CD4-positive, alpha-beta T cell treated with Interleukin-1 beta for 1 hour (primary cell): ENCODE measurements at regions not wholly inside any gene's neighbourhood (a gene's known extent, or its start where the extent isn't known, plus 50 kb on each side); places are given as distances from the start of the nearest gene placed in this dataset.

ENCODE experiments used
- DNase-seq, 2 donors: peaks; one replicate each; pipeline ENCODE4 v3.0.0-alpha.2; 2020 to 2022

DNA sequence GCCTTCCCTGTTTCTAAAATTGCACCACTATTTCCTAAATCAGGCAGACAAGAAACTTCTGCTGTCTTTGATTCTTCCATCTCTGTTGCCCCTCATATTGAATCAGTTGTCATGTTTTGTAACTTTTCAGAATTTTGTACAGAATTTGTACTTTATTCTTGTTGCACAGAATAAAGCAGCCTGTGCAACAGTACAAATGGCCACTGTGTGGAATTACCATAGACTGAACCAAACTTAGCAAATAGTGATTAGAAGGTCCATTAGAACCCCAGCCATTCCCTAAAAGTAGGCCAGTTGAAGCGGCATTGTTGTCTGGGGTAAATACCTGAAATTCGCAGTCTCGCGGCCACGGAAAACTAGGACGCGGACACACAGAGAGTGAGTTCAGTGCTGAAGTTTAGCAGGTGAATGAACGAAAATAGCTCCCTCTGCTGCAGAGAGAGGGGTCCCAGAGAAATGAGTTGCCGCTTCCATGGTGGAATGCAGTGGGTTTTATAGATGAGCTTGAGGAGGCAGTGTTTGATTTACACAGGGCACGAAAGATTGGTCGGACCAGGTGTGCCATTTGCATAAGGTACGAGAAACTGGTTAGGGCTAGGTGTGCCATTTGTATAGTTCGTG, 71.8 kb downstream of the C4orf33 start:
- no peak for DNase-seq

DNA sequence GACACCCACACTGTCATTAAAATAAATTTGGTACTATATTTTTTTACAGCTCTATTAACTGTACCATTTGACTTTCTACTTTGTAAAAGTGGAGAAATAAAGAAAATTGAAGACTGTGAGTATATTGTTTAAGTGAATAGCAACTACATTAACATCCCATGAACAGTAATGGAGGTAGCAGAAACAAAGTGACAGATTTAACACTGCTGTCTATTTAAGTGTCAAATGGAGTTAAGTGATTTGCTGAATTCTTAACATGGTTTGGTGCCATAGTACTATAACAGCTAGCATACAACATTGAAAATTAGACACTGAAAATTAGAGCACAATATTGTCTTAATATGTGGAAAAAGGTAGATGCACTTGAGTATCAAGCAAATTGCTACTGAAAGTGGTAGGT, 76.2 kb downstream of the C4orf33 start:
- no peak for DNase-seq

DNA sequence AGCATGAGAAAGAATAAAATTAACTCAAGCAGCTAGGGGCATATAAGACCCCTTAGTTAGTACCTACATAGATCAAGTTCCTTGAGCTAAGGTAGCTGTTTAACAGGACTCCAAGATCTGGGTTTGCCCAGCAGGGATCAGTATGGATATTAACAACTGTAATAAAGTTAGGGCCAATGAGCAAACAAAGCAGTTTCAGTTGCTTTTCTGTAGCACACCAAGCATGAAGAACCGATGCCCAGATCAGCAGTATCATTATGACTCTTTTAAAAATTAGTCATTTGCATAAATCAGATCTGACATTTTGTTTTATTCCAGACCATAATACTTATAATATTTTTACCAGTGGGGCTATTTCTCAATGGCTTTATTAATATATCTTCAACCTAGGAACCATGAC, 80.9 kb downstream of the C4orf33 start:
- DNase-seq, result no peak

DNA sequence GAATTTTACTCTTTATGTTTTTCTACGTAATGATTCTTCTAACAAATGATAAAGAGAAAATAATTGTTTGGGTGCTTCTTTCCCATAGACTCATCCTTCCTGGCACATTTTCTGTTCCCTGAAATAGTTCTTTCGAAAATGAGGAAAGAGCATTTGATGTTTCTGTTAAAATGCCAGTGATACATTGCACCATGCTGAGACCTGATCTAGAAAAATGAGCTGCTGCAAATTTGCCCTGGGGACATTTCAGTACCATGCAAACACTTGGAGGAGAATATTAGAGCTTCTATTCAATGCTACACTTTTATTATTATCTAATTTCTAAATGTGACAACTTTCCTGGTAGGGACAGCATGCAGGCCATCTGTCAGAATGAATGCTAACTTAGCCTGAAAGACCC, 83.3 kb downstream of the C4orf33 start:
- DNase-seq, result no peak

DNA sequence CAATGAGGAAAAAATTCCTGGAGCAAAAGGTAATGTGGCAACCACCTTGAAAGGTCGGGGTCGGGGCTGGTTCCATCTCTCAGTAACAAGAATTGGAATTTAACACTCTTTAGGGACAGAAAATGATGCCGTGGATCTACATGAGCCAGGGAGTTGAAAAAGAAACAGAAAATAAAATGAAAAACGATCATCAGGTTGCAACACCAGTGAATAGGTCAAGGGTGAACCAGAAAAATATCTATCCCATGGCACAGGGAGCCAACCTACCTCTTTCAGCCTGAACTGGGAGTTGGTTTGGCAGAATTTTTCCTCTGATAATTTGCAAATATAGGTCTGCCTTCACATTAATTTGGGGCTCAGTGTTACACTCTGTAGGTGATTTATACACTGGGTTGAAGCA, 93.7 kb downstream of the C4orf33 start:
- DNase-seq, result no peak

DNA sequence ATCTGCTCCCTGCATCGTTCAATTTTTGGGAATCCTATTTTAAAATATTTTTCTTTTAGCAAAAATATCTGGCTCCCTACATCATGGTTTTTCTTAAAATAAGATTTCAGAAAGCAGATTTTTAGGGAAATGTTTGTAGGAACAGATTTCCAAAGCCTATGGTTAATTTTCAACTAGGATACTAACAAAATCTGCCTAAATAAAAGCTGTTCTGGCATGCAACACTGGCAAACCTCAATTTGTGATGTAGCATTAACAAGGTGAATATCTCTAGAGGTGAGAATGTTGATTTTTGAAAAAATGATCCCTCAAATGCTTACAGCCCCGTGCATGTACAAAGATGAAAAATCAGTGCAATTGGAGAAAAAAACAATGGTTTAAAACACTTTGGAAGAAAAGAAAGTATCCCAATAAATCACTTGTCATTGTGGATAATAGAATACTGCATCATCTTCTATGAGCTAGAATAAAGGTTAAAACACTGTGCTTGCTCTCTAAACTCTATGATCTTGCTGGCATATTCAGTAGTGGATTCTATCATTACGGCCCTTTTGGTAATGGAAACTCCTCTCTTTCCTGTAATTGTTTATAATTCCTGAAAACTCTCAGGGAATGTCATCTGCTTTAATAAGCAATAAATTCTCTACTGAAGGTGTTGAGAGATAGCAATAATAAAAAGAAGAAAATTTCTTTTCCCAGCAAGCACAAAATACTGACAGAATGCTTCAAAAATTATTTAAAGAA, 97.6 kb downstream of the C4orf33 start:
- no peak for DNase-seq

DNA sequence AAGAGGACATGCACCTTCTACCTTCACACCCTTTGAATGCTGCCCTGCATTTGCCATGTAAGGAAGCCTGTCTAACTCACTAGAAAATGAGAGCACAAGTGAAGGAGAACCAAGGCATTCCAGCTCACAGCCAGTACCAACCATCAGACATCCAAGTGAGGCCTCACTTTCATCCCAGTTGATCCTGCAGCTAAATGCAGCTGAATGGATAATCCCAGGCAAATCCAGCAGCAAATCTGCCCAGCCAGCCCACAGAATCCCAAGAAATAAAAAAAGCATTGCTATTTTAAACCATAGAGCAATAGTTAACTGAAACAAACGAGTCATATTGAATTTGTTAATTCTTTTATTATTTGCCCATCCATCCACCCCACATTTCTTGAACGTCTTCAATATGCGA, 112.5 kb downstream of the C4orf33 start:
- DNase-seq, result no peak

DNA sequence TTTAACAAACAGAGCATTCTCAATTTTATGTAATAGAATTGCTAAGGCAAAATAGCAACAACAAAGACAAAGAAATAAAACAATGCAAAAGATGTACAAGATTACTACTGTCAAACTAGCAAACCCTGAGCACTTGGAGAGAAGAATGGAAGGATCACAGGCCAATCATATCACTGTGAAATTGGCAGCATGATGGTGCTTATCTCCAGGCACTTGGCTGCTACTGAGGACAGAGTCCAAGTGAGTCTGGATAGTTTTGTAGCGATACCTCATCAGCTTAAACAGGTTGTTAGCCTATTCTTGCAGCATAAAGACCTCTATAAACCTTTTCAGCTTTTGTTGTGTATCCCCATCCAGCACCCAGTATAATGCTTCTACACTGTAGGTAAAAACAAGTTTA, 117.7 kb downstream of the C4orf33 start:
- DNase-seq, result no peak

DNA sequence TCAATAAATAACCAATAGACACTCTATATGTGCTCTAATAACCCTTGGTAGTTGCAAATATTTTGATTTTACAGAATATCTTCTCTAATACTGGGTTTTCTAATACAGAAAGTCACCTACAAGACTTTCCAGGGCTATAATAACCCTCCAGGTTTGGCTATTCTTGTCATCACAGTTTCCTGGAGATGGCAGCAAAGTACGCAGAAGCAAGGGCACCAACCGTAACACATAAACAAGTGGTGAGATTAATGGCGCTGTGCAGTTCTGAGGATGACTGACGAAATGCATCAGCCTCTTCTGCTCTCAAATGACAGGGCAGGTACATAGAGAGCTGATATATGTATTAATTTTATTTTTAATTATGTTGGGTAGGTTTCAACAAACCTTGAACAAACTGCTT, 122.4 kb downstream of the C4orf33 start:
- no peak for DNase-seq

DNA sequence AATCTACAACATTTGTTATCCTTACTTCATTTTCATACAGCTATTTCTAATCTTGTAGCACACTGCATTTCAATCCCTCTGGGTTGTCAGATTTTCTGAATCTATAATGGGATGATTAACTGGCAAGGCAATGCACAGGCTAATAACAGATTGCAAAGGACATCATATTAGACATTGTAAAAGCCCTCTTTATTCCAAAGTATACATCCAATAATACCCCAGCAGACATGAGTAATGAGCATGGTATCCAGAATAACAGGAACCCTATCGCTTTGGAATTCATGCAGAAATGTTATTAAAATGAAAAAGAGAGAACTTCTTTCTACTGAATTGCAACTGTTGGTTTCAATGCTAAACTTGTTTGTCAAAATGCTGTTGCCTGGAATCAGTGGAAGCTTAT, 122.9 kb downstream of the C4orf33 start:
- no peak for DNase-seq

DNA sequence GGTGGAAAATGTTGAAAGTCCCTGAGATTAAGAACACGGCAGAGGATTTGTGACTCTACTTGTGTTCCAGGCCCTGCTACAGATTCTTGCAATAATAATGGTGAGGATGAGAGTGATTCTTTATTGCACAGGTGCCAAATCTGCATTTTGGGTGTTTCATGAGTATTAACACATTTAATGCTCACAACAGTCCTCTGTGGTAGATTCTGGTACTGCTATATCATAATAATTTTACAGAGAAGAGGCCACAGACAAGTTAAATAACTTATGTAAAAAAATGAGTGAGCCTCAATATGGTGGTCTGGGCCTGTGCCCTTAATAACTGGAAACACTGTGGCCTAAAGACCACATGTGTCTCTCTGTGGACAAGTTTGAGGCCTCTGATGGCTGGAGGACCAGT, 124.3 kb downstream of the C4orf33 start:
- no peak for DNase-seq

DNA sequence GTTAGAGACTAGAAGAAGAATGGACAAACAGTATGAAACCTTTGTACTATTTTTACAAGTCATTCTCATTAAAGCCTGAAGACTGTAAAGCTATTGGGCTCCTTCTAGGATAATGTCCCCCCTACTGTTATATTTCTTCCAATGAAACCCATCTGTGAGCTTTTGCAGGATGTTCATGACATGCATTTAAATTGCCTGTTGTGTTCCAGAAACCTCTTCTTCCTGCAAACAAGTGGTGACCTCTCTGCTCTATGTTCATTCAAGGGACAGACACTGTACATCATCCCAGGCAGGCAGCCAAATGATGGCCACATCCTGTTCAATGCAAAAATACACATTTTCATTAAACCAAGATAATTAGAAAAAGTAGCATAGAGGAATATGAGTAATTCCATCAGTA, 128.0 kb downstream of the C4orf33 start:
- no peak for DNase-seq

DNA sequence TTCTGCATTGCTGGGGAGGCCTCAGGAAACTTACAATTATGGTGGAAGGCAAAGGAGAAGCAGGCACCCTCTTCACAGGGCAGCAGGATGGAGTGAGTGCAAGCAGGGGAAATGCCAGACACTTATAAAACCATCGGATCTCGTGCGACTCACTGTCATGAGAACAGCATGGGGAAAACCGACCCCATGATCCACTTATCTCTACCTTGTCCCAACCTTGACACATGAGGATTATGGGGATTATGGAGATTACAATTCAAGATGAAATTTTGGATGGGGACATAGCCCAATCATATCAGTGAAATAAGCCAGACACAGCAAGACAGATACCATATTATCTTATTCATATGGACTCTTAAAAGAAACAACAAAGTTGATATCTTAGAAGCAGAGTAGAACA, 134.9 kb downstream of the C4orf33 start:
- DNase-seq, result no peak

DNA sequence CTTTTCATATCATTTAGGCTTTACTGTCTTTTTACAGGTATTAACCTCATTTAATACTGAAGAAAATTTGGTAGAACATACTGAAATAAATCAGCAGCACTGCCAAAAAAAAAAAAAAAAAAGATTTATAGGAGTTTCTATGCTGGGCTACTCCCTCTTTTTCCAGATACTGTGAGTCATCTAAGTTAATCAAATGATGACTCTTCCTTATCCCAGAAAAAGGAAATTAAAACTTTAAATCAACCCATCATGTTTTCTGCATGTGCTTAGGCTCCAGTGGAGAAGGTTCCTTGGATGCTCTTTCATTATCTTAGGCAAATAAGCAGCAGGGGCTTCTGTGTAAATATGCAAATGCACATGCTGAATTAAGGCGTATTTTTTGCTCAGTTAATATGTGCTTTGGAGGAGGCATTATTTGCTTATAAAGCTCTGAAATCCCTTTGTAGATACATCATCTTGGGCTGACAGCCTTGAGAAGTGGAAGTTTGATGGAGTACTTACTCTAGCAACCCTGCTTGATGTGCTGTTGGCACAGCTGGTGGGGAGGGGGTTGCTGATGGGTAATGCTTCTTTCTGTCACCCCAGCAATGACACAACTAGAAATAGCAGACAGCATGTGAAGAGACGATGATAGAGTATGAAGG, 136.1 kb downstream of the C4orf33 start:
- DNase-seq, result no peak

DNA sequence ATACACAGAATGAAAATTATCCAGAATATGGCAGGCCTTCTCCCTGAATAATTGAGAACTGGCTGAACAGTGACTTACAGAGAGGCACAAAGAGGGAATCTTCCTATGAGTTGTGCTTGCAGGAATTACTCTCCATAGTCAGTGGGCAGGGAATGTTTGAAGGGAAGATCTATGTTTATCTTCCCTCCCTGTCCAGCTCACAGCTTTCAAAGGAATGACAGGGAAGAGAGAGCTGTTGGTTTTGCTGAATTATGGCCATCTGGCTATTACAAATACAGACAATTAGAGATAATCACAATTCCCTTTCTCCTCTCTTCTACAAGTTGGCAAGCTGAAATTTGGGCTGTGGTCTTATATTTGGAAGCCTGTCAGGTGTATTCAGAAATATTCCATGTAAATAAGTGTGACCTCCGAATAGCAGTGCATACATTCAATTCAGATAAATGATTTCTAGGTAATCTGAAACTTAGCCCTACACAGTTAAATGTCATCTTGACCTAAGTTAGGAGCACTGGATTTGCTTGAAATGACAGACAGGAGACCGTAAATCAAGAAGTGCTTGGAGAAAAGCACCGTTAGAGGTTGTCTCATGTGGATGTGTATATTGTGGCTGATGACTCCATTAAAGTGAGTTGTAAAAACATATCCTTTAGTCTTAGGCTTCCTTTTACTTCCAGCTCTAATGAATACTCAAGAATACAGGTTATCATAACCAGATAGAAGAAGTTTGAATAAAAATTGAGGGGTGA, 136.8 kb downstream of the C4orf33 start:
- no peak for DNase-seq

DNA sequence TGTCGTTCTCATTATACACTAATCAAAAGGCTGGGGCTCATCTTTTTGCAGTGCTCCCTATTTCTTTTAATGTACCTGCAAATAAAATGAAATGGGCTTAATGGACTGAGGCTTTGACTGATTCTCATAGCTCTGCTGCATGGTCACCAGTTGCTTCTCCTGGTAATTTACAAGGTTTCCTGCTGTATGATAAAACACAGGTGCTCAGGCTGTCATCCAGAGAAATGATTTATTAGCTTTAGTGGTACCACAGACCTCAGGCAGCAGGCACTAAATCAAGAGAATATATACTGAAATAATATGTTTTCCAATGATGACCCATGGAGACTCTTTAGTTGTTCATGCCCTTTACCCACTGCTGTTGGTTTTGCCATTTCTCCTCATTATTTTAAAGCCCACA, 137.7 kb downstream of the C4orf33 start:
- DNase-seq, result no peak

DNA sequence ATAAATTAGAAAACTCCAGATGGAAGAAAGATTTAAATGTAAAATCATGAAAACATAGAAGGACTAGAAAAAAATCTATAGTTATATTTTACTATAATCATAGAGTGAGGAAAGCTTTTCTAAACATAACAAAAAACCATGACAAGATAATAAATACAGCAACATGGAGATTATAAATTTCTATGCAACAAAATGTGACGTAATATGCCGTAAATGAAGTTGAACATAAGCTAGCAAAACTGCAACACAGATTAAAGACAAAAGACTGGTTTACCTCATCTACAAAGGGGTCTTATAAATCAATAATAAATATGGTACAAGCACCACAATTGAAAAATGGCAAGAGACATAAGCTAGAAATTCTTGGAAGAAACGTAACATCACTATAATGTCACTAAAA, 140.4 kb downstream of the C4orf33 start:
- no peak for DNase-seq

DNA sequence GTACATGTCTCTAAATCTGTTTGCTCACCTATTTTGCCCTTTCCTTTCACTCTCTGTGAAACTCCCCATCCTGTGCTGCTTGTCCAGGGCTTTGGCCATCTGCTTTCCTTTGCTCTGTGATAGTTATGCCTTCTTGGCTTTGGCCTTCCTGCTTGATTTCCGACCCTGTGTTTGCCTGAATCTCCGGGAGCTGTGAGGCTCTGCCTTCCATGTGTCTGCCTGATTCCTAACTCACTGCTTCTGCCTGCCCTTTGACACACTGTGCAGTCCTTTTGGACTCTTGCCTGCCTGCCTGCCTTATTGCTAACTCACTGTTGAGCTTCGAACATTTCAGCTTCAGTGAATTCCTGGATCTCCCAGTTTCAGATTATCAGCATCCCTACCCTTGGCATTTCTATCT, 143.1 kb downstream of the C4orf33 start:
- no peak for DNase-seq

DNA sequence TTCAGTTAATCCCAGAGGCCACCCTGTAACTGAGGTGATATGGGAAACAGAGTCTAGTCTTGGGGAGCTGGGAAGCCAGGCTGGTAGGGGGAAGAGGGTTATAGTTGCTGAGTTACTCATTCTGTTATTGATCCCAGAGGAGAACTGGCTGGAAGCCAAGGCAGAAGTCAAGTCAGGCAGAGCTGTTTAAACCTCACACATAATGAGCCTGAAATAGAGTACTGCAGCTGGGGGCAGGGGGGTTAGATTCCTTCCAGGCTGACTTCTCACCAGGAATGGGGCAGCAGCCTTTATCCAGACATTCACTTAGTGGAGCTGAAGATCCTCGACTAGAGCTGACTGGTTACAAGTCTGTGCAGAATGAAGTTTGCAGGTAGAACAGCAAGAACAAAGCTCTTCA, 144.9 kb downstream of the C4orf33 start:
- DNase-seq, result no peak

DNA sequence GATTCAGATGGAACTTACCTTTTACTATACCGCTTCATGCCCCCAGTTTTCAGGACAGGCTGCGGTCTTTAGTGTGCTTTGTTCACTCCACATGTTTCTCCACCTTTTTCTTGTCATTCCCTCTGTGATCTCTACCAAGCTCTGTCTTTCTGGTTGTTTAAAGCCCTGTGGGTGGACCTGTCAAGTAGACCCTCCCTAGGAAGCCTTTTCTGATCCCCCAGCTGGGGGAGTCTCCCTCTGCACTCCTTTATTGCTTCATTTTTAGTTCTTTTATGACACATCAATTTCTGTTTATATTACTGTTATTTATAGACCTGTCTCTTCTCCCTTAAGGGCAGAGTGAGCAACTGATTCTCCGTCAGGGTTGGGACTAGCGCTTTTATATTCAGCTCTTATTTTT, 150.2 kb downstream of the C4orf33 start:
- DNase-seq, result no peak

DNA sequence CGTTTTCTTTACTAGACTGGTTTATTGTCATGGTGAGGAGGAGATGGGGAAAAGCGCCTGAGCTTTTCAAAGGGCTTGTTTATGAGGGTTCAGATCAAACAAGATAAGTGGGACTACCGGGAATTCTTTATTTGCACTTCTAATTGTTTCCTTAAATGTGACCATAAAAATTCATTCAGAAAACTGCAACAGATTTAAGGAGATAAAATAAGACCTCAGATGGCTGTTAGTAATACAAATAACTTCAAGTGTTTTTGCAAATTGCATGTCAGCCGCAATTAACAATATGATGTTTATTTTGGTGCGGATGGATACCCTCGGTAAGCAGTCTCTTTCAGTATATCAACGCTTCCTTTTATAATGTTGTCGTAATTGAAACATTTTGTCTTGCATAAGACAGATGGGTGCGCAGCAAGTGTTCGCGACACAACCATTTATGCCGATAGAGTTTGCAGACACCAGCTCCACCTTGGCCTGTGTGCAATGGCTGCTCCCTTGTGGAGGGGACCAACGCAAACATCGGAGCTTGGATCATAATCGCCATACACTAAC, 151.0 kb downstream of the C4orf33 start:
- DNase-seq, result no peak

DNA sequence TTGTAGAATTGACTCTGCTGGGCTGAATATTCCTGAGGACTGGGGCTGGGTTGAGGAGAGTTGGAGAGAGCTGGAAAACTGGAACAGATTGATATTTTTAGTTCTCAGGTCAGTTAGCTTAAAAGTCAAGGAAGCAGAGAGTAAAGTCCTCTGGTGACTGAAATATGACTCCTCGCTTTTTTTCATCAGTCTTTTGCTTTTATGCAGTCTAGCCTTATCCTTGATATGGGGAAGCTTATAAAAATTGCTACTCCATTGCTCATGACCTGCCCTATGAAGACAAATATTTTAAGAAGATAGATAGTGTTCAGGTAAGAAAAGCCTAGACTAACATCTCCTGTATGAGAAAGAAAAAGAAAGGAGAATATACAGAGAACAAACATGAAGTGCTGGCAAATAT, 152.7 kb downstream of the C4orf33 start:
- no peak for DNase-seq

DNA sequence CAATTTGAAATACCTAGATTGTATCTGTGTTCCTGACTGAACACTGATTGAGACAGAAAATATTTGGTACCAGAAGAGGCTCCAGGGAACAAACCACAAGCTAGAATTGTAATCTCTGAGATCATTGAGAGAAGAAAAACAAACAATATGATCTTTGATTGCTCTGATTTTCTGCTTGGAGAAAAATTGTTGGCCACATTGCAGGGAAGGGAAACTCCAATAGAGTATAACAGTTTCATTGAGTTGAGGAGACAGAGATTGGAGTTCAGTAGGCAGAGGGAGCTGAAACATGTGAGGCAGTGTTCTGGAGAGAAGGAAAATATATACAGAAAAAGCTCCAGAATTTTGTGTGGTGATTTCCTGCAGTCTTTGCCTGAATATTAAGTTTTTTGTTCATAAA, 158.2 kb downstream of the C4orf33 start:
- no peak for DNase-seq

DNA sequence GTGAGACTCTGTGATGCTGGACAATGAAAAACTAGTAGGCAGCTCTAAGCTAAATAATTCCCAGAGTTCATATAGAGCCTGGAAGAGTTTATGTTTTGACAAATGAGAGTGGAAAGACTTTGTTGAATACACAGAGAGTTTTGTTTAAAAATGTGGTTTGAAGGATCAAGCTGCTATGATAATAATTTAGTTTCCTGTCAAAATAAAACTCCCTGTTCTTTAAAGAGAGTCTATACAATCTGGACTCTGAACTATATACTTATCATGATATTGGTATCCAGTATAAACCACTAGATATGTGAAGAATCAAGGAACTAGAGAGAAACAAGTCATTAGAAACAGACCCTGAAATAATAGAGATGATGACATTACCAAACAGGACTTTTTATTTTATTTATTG, 158.6 kb downstream of the C4orf33 start:
- no peak for DNase-seq
